Lower leg skin (tissue), 3 donors: ENCODE measurements at regions not wholly inside any gene's neighbourhood (a gene's known extent, or its start where the extent isn't known, plus 50 kb on each side); places are given as distances from the start of the nearest gene placed in this dataset.

Source experiments
- POLR2A ChIP-seq, 2 donors: fragments of 450-650 bp; IDR thresholded peaks; one replicate each; pipeline ENCODE4 v1.6.1; 2016 to 2017; ENCODE audit warnings: antibody characterized with exemption in 2 of 2, mild to moderate bottlenecking in 1 of 2, moderate library complexity in 1 of 2
- TF ChIP-seq, protein P1 (sequence below), 3 donors: fragments of 450-650 bp; IDR thresholded peaks; one replicate each; pipeline ENCODE4 v1.5.1; 2016; ENCODE audit warnings: antibody characterized with exemption in 3 of 3, mild to moderate bottlenecking in 3 of 3, moderate library complexity in 2 of 3

GRCh38 chr4:130479020-130479419 lies 1383.1 kb downstream of the C4orf33 start:
- TF ChIP-seq, protein P1, sequence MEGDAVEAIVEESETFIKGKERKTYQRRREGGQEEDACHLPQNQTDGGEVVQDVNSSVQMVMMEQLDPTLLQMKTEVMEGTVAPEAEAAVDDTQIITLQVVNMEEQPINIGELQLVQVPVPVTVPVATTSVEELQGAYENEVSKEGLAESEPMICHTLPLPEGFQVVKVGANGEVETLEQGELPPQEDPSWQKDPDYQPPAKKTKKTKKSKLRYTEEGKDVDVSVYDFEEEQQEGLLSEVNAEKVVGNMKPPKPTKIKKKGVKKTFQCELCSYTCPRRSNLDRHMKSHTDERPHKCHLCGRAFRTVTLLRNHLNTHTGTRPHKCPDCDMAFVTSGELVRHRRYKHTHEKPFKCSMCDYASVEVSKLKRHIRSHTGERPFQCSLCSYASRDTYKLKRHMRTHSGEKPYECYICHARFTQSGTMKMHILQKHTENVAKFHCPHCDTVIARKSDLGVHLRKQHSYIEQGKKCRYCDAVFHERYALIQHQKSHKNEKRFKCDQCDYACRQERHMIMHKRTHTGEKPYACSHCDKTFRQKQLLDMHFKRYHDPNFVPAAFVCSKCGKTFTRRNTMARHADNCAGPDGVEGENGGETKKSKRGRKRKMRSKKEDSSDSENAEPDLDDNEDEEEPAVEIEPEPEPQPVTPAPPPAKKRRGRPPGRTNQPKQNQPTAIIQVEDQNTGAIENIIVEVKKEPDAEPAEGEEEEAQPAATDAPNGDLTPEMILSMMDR (IDR thresholded peaks at IDR 0.05), result no peak
- no peak for TF ChIP-seq POLR2A (IDR thresholded peaks at IDR 0.05)
